T-helper 9 cell (primary cell): ENCODE measurements at regions not wholly inside any gene's neighbourhood (a gene's known extent, or its start where the extent isn't known, plus 50 kb on each side); places are given as distances from the start of the nearest gene placed in this dataset.
A peak's percentile ranks its signal among the peaks of the same experiment; 100 is the strongest.

Experiments
- DNase-seq: peaks from one replicate; pipeline ENCODE4 v3.0.0-alpha.2; 2020

DNA sequence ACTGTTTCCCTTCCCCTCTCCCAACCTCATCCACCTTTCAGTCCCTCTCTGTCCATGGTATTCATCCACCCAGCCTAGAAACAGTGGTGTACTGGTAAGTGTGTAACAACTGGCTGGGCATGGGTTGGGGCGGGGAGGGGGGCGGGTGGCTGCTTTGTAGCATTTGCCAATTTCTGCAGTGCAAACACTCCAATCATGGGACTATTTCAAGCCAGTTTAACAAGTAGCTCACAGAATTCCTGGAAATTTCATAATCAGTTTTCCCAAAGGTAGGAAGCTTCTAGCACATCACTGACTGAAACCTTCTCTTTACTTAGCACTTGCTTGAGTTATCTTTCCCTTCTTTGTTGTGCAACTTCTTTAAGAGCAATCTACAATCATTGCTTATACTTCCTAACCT is 100.8 kb upstream of the WASF3 start:
- no peak for DNase-seq

DNA sequence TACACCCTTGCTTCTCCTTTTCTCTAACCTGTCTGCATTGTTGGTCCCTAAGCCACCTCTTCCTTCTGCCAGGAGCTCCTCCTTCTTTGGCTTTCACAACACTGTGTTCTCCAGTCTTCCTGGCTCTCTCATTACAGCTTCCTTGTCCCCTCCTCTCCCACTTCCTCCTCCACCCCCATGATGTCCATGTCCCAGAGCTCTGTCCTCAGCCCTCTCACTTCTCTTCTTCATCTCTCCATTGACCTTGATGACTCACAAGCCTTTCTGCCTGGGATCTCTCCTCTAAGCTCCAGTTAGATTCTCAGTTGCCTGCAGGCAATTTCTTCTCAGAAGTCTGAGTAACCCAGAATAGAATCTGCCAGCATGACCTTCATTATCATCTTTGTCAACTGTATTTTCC is 100.3 kb upstream of the WASF3 start:
- DNase-seq = no peak

DNA sequence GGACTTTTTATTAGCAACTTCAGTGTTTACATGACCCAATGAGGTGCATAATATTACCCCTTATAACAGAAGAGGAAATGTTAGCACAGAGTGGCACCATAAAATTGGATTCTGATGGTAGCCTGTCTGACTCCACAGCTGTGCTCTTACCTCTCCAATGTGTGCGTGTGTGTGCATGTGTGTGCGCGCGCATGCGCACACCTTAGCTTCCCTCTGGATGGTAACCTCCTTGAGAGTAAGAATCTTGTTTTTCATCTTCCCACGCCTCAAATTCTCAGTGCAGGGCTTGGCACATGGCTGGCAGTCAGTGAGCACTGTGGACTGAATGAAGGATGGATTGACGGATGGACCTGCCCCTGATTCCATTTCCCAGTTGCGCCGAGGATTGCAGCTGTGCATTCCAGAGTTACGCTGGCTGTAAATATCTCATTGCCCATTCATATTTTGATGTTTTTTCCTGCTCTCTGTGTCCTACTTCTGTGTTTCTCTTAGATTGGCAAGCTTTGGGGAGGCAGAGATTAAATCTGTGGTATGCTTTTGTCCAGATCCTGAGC is 99.2 kb upstream of the WASF3 start:
- DNase-seq = no peak

DNA sequence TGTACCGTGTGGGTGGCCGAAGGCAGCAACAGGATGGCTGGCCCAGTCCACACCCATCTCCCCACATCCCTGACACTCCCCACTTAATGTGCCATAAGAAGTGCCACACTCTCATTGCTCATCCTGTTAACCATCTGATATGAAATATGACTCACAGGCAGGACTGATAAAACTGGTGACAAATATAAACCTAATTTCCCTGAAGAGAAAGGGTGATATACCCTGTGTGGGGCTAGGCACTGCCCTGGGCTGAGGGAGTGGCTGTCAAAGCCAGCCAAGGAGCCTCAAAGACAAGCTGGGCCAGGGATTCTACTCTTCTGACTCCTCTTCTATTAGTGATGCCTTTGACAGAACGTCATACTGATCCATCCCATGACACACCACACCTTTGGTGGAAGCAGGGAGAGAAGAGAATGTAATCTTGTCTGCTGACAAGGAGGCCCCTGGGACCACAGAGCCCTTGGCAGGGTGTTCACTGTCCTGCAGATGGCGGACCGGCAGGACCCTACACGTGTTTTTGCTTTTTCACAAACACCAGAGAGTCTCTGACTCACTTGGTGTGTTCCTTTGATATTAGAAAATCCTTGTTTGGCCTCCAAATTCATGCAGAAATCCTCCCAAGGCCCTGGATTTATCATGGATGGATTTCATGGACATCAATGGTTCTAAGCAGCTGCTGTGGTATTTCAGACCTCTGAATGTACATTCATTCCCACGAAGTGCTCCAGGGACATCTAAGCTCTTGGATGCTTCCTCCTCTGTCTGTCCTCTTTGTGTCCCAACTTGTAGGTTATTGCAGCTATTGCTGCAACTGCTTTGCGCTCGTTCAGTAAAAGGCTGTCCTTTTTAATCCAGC is 98.0 kb upstream of the WASF3 start:
- DNase-seq = no peak

DNA sequence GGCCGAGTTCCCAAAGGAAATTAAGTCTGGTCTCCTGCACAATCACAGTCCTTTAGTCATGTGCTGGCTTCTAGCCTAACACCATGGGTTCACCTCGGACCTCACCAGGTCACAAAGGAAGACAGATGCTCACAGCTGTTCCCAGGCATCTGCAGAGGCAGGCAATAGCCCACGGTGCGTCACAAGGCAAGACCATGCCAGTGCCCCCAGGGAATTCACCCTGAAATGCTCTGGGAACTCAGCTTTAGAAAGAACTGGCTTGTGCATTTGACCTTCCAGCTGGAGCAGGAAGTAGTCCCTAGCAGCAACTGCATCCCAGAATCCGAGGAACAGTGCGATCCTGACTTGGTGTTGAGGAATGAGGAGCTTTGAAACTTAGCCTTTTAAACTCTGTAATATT is 96.8 kb upstream of the WASF3 start:
- DNase-seq = no peak

DNA sequence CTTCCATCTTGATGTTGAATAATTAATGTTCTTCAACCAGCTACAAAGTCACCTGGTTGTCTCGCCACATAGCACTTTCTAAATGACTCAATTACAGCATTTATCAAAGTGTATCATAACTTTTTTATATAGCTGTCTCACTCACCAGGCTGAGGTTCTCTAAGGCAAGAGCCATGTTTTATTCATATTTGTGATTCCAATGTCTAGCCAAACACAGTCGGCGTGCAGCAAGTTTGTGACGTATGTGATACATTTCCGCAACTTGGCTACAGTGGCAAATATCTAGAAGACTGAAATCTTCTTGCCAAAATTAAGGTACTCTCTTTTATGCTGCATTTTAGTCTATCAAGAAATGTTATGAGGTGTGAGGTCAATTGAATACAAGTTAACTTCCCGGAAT is 94.2 kb upstream of the WASF3 start:
- DNase-seq = no peak

DNA sequence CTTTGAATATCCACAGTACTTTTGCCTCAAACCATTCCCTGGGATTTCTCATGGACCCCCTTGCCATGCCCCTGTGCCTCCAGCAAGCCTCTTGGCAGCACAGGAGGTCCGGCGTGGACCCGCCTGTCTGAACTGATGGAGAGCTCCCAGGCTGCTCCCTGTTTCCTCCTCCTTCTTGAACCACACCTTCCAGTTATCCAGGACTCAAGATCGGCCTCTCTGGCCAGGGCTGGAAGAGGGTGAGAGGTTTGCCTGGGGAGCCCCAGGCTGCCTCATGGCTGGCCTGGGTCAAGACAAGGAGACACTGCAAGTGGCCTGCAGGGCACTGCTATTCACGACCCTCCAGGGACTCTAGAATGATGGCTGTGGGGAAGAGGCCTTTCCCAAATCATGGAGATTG is 93.6 kb upstream of the WASF3 start:
- no peak for DNase-seq

DNA sequence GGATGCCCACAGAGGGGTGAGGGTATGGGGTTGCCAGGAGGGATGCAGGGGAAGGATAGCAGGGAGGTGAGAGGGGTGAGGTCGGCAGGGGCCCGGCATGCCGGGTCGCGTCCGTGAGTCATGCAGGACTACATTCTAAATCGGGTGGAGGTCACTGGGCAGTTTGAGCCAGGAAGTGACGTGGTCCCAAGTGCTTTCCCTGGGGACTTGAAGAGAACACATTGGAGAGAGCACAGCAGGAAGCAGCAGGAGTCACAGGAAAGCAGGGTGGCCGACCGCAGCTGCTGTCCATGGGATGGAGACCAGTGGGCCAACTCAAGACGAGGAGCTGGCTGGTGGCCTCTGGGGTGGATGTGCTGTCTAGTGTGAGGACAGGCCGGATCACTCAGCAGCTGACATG is 92.0 kb upstream of the WASF3 start:
- DNase-seq = no peak

DNA sequence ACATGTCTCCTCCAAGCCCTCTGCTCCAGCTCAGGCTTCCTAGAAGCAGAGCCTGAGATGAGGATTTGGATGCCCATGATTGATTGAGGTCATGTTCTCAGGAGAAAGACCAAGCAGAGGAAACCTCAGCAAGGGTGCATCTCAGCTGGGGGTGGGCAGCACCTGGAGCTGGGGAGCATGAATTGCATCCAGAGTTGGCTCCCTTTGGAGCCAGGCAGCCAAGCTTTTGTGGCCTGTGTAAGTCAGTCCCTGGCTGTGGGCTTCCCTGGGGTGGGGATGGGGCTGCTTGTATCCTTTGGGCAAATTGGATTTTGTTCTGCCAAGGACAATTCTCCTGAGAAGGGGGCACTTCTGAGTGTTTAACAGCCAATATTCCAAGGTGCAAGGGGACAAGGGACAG is 91.5 kb upstream of the WASF3 start:
- DNase-seq = no peak

DNA sequence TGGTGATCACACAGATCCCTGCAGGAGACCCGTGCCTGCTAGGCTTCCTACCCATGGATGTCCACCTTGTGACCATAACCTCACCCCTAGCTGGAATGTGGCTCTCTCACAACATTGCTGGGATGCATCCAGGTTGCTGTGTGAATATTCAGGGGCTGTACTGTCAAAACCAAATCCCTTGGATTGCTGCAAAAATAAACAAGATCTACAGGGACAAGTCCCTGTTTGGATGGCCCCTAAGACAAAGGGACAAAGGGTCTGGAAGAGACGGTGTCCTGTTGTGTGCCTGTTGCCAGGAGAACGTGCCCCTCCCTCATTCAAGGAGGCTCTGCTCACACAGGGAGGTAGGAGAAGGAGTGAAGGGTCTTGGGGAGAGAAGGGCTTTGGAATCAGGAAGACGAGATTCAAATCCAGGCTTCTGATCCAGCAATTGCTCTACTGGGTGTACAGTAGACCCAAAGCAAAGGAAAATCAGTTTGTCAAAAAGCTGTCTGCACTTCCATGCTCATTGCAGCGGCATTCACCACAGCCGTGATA is 89.2 kb upstream of the WASF3 start:
- DNase-seq = no peak

DNA sequence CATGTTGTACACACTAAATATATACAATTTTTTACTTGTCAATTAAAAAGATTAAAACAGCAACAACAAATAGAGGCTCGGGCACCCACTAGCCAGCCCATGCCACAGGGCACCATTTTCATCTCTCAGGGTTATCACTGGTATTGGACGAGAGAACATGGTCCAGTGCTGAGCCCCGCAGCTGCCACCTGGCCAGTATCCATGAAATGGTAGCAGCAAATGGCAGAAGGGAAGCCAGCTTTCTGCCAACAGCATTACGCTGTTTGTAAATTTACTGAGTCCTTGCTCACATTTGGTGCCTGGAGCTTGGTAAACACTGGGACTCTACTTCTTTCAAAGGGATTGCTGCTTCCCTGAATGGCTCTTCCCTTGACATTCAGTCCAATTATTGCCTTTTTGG is 87.9 kb upstream of the WASF3 start:
- DNase-seq = no peak

DNA sequence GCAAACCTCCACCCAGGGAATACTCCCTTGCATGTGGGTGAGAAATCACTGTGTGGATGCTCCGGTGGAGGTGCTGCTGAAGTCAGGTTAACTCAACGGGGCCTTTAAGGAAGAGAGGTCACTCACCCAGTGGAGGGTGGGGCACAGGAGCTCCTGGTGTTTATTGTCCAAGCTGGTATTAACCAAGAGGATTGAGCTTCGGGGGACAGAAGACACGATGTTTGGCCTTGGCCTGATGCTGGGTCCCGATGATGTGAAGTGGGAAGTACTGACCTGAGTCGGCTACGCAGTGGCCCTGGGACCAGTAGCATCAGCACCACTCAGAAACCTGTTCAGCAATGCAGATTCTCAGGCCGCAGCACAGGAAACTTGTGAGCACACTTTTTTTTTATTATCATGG is 85.7 kb upstream of the WASF3 start:
- no peak for DNase-seq

DNA sequence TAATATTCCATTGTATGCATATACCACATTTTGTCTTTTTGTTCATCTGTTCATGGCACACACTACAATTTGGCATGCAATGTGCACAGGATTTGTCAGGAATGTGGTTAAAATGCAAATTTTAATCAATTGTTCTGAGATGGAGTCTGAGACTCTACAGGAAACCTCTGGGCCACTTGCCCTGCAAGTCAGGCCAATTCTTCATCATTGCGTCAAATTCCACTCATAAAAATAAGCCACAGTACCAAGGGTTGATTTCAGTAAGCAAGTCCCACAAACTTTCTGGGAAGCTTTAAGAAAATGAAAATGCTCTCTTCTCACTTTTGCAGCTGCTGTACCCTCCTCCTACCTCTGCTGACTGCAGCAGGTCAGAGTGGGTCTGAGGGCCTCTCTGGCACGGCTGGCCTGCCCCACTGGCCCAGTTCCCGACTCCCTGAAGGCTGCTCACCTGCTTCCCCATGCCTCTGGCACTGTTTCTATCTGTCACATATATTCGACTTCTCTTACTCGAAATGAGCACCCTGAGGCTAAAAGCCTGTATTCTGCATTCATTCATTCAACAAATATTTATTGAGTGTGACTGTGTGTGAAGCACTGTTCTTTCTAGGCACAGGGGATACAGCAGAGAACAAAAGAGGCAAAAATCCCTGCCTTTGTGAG is 83.8 kb upstream of the WASF3 start:
- DNase-seq = no peak

DNA sequence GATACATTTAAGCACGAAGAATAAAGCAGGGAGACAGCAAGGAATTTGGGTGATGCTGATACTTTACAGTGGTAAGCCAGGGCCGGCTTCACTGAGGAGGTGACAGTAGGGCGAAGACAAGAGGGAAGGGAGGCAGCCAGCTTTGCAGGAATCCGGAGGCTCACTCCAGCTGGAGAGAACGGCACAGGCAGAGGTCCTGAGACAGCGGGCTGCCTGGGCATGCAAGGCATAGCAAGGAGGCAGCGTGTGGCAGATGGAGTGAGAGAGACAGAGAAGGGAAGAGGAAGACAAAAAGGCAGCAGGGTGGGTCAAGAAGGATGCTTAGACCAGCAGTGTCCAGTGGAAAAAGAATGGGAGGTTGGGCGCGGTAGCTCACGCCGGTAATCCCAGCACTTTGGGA is 83.2 kb upstream of the WASF3 start:
- no peak for DNase-seq

DNA sequence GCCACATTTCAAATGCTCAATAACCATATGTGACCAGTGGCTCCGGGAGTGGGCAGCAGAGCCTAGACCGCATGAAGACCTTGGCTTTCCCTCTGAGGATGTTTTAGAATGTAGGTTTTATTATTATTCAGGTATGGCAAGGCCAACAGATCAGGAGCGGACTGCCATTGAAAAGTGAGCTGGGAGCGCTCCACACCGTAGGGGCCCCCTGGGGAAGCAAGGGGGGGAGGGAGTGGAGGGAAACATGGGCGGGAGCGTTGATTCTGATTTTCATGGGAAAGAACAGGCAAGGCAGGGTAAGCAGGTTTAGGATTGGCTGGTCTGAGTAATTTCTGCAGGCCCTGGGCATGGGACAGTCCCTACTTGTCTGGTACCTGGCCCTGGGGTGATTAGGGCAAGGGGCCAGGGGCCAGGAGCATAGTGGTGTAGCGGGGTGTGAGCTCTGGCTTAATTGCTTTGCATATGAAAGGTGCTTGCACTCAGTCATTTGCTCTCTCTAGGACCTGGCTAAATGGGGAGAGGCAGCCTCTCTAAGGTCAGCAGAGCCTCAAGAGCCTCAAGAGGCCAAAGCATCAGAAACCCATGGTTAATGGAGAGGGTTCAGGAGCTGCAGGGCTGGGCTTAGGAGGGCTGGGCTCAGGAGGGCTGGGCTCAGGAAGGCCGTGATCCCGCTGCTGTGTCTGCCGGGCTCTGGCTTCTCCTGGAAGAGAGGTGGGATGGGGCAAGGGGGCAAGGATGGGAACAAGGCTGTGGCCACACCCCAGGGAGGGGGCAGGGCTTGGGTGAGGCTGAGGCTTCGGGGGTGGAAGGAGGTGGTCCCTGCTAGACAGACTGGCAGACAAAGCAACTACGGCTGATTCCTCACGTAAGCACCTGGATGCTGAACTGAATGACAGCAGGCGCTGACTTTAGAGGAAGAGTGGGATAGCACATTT is 82.0 kb upstream of the WASF3 start:
- no peak for DNase-seq

DNA sequence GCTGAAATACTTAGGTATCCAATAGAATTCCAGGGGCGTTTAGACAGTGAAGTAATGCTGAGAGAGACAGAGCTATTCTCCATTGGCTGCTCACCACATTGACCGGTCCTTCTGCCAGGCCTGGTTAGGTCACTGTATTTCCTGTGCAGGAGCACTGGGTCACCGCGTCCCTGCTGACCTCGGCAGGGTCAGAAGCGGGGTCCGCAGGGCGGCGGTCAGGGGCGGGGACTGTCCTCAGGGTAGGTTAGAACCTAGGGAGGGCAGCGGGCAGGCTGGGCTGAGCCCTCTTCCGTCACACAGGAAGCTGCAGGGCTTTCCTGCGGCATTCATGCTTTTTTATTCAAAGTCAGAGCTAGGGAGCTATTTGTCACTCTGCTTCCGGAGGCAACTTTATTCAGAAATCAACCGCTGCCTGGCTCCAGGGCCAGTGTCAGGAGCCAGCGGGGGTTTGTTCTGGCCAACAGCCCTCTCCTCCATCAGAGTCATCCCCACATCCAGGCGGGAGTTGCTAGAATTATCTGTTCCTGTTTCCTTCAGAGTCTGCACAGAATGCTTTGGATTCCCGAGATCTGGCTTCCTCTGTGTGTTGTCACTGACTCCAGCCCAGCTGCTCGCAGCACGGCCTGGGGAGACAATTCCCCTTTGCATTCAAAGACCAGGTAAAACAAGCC is 81.2 kb upstream of the WASF3 start:
- DNase-seq = no peak

DNA sequence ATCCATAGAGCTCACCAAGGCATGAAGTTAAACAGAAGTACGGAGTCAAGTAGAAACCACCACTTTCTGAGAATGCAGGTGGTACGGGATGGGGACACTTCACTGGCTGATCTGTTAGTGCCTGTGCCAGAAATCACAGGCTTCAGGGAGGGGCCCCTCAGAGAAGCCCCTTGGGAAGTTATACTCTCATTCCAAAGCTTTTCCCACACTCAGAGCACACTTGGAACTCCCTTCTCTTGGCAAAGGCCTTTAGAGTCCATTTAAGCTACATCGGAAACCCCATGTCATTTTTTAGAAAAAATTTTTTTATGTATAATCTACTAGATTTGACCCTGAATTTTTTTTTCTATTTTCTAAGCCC is 80.7 kb upstream of the WASF3 start:
- no peak for DNase-seq

DNA sequence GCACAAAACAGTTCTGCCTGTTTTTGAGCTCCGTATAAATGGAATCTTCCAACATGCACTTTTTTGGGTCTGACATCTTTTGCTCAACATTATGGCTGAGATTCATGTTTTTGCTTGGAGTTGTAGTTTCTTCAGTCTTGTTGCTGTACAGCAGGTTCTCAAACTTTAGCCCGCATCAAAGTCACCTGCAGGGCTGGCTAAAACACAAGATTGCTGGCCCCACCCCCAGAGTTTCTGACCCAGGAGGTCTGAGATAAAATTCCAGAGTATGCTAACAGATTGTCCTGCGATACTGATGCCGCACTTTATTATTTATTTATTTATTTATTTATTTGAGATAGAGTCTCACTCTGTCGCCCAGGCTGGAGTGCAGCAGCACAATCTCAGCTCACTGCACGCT is 79.8 kb upstream of the WASF3 start:
- no peak for DNase-seq

DNA sequence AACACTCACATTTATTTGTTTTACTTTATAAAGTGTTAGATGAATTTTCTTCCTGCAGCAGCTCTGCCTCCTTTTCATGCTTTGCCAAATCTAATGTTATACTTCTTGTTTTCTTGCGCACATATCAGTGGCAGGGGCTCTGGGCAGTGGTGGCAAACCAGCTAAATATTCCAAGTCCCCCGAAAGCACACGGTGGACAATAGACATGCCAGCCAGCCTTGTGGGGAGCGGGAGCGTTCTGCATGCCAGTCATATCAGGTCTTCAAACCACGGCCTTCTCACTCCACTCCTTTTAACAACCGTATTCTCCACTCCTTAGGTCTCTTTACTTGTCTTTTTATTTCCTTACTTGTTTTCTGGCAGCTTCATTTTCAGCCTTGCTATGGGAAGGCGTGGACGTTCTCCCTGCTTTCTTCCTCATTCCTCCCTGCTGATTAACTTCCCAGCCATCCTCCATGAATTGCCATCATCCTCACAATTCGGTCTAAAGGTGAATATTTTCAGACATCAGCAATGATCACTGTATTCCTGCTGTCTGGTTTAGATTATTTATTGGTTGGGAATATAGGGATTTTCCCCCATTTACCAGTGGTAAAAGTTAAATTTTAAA is 77.1 kb upstream of the WASF3 start:
- no peak for DNase-seq

DNA sequence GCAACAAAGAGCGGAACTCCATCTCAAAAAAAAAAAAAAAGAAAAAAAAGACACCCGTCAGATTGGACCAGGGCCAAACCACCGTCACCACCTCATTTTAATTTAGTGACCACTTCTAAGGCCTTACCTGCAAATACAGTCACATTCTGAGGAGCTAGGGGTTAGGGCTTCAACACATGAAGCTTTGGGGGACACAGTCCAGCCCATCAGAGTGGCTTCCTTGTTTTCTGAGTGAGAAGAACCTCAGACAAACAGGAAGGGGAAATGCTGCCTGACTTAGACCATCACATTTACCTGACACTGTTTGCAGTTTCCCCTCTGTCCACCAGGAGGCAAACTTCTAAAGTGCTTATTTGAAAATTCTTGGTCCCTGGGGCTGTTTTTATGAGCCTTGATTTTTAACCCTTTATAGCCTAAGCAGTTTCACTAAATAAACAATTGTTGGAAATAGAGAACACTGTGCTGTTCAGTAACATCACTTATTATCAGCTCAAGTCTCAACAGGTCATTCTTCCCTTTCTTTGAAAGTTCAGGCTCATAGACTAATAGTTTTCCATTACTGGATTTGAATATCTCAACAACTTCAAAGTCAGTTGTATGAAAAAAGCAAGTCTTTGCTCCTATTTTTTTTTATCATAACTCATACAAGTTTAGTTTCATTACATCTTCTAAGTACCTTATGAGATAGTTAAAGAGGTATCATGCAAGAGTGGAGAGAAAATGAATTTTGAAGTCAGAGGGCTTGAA is 74.9 kb upstream of the WASF3 start:
- peak; percentile 43 for DNase-seq

DNA sequence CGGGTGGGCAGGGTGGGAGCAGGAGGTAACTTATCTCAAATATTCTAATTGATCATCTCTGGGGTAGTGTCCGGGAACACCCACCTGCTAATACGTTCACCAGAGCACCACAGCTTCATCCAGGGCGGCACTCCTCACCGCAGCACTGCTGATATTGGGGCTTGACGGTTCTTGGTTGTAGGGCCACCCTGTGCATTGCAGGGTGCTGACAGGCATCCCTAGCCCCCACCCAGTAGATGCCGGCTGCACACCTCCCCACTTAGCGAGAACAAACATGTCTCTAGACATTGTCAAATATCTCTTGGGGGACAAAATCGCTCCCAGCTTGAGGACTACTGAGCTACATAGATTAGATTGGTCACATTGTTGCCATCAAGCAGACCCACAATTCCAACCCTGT is 73.9 kb upstream of the WASF3 start:
- DNase-seq = no peak
